CD4-positive, alpha-beta T cell (primary cell): ENCODE measurements at regions not wholly inside any gene's neighbourhood (a gene's known extent, or its start where the extent isn't known, plus 50 kb on each side); places are given as distances from the start of the nearest gene placed in this dataset.

Source experiments
- ATAC-seq: fragments of 200-7000 bp; cut with Tn5 transposase; one replicate; pipeline ENCODE4 v1.10.0; 2022; ENCODE audit warnings: mild to moderate bottlenecking; ENCODE audit not compliant: poor library complexity
- CTCF ChIA-PET: fragments of 350-600 bp; sonication (Branson Sonifier 250); formaldehyde crosslinking; loops from one replicate; lab custom pipeline; 2021; ENCODE audit warnings: antibody characterized with exemption, inconsistent platforms; lab: Charles Lee
- POLR2A ChIA-PET: fragments of 350-600 bp; sonication (Branson Sonifier 250); formaldehyde crosslinking; loops from one replicate; lab custom pipeline; 2021; ENCODE audit warnings: antibody characterized with exemption, inconsistent platforms; lab: Charles Lee
- DNase-seq, 14 experiments: peaks; one replicate each; pipeline ENCODE4 v3.0.0-alpha.2; 2013 to 2020; ENCODE audit warnings: mixed read lengths in 2 of 14
- H3K27ac ChIP-seq, 2 donors: one replicate each; pipeline versions ENCODE4 v1.5.1 to v1.7.0; 2013; ENCODE audit warnings: low read length in 2 of 2, low read depth in 1 of 2, mild to moderate bottlenecking in 1 of 2
- H3K27me3 ChIP-seq, 2 experiments: 1 replicate in 1 of 2; 2 replicates in 1 of 2; pipeline versions ENCODE4 v1.6.1 to v1.7.0; 2013; ENCODE audit warnings: low read length in 2 of 2, control low read depth in 1 of 2, mild to moderate bottlenecking in 1 of 2, moderate library complexity in 1 of 2; ENCODE audit not compliant: insufficient read depth in 2 of 2, control insufficient read depth in 1 of 2
- H3K36me3 ChIP-seq: one replicate; pipeline ENCODE4 v1.6.1; 2013; ENCODE audit warnings: low read length, control low read depth; ENCODE audit not compliant: insufficient read depth
- H3K4me1 ChIP-seq: one replicate; pipeline ENCODE4 v1.6.1; 2013; ENCODE audit warnings: low read length, control low read depth; ENCODE audit not compliant: insufficient read depth
- H3K4me3 ChIP-seq: one replicate; pipeline ENCODE4 v1.5.1; 2013; ENCODE audit warnings: mild to moderate bottlenecking, low read length, moderate library complexity
- H3K9me3 ChIP-seq, 2 experiments: 1 replicate in 1 of 2; 2 replicates in 1 of 2; pipeline versions ENCODE4 v1.6.1 to v1.7.0; 2013; ENCODE audit warnings: low read length in 2 of 2, mild to moderate bottlenecking in 2 of 2, control low read depth in 1 of 2, moderate library complexity in 1 of 2; ENCODE audit not compliant: control insufficient read depth in 1 of 2, insufficient read depth in 1 of 2
- H3K27ac Mint-ChIP-seq: one replicate; pipeline ENCODE4 v1.8.0; 2020; ENCODE audit warnings: mixed read lengths
- H3K27me3 Mint-ChIP-seq: one replicate; pipeline ENCODE4 v1.8.0; 2021; ENCODE audit warnings: mixed read lengths
- H3K36me3 Mint-ChIP-seq: one replicate; pipeline ENCODE4 v1.8.0; 2021; ENCODE audit warnings: low read depth, mixed read lengths
- H3K4me1 Mint-ChIP-seq: one replicate; pipeline ENCODE4 v1.8.0; 2021; ENCODE audit warnings: low read depth, mixed read lengths
- H3K4me3 Mint-ChIP-seq: one replicate; pipeline ENCODE4 v1.8.0; 2020; ENCODE audit warnings: mild to moderate bottlenecking, mixed read lengths
- H3K9me3 Mint-ChIP-seq: one replicate; pipeline ENCODE4 v1.8.0; 2020; ENCODE audit warnings: mixed read lengths
- CTCF ChIP-seq: fragments of 200-600 bp; IDR thresholded peaks from one replicate; pipeline ENCODE4 v1.8.0; 2022; ENCODE audit warnings: antibody characterized with exemption, mild to moderate bottlenecking
- intact Hi-C, 2 experiments: fragments of 100-400 bp; cut with DNase I in 1 of 2; cut with micrococcal nuclease in 1 of 2; formaldehyde crosslinking; loops; one replicate each; pipeline versions ENCODE4 v1.15.1 to v1.9.0; 2023 to 2025; cut with DNase I, micrococcal nuclease

- Mint-ChIP-seq H3K4me3 (no peak overlapping the region), H3K36me3 (no peaks in the 10 kb centered on the region), H3K27ac (no peak overlapping the region), H3K9me3 (no peaks in the 10 kb centered on the region), H3K27me3 (peaks cover 15% of the 10 kb centered on the region), H3K4me1 (no peaks in the 10 kb centered on the region)
- no peak overlapping the region for H3K27ac ChIP-seq
- no peaks in the 10 kb centered on the region for H3K36me3 ChIP-seq
- ChIA-PET CTCF (no interaction called here), POLR2A (no interaction called here)
- ATAC-seq (no peak), DNase-seq (no peak)
- TF ChIP-seq CTCF, result no peak
- no peak overlapping the region for H3K4me3 ChIP-seq
- no peaks in the 10 kb centered on the region for H3K4me1 ChIP-seq
- intact Hi-C loops, result no loop called here
- no peaks in the 10 kb centered on the region for H3K9me3 ChIP-seq
- no peaks in the 10 kb centered on the region for H3K27me3 ChIP-seq
Observed at GRCh38 chr7:11247545-11247944, 273.9 kb downstream of the PHF14 start.

GRCh38 chr7:11251436-11251835 lies 277.8 kb downstream of the PHF14 start:
- no peak for ATAC-seq
- DNase-seq, result no peak
- no peak overlapping the region for H3K27ac ChIP-seq
- H3K36me3 ChIP-seq, result no peaks in the 10 kb centered on the region
- H3K27me3 ChIP-seq, result no peaks in the 10 kb centered on the region
- H3K36me3 Mint-ChIP-seq, result no peaks in the 10 kb centered on the region
- no peak overlapping the region for H3K4me3 ChIP-seq
- no peaks in the 10 kb centered on the region for H3K4me1 Mint-ChIP-seq
- no peaks in the 10 kb centered on the region for H3K9me3 ChIP-seq
- H3K27ac Mint-ChIP-seq, result no peak overlapping the region
- no peaks in the 10 kb centered on the region for H3K9me3 Mint-ChIP-seq
- ChIA-PET POLR2A (no interaction called here), CTCF (no interaction called here)
- peaks cover 15% of the 10 kb centered on the region for H3K27me3 Mint-ChIP-seq
- no peak for TF ChIP-seq CTCF
- no peaks in the 10 kb centered on the region for H3K4me1 ChIP-seq
- intact Hi-C loops, result no loop called here
- no peak overlapping the region for H3K4me3 Mint-ChIP-seq

- no peak for TF ChIP-seq CTCF
- no peaks in the 10 kb centered on the region for H3K9me3 ChIP-seq
- H3K27ac ChIP-seq, result no peak overlapping the region
- Mint-ChIP-seq H3K4me3 (no peak overlapping the region), H3K4me1 (no peaks in the 10 kb centered on the region), H3K36me3 (no peaks in the 10 kb centered on the region), H3K9me3 (no peaks in the 10 kb centered on the region), H3K27me3 (peaks cover 15% of the 10 kb centered on the region), H3K27ac (no peak overlapping the region)
- no peaks in the 10 kb centered on the region for H3K36me3 ChIP-seq
- H3K27me3 ChIP-seq, result no peaks in the 10 kb centered on the region
- H3K4me1 ChIP-seq, result no peaks in the 10 kb centered on the region
- DNase-seq, result no peak
- CTCF ChIA-PET, result no interaction called here
- ATAC-seq, result no peak
- H3K4me3 ChIP-seq, result no peak overlapping the region
- POLR2A ChIA-PET, result no interaction called here
- intact Hi-C loops, result no loop called here
Observed at GRCh38 chr7:11252011-11252607, 278.4 kb downstream of the PHF14 start.
